Astrocyte of the cerebellum (primary cell): ENCODE measurements at regions not wholly inside any gene's neighbourhood (a gene's known extent, or its start where the extent isn't known, plus 50 kb on each side); places are given as distances from the start of the nearest gene placed in this dataset.
A peak's percentile ranks its signal among the peaks of the same experiment; 100 is the strongest.

Source experiments
- DNase-seq: peaks from one replicate; pipeline ENCODE4 v3.0.0-alpha.2; 2011; ENCODE audit warnings: low read depth
- H3K4me3 ChIP-seq: 2 replicates; pipeline ENCODE4 v1.5.1; 2011; ENCODE audit warnings: mild to moderate bottlenecking, low read depth, low read length, moderate library complexity
- in situ Hi-C: cut with HindIII; loops from 2 replicates; pipeline ENCODE4 v1.10.0; 2017; ENCODE audit warnings: low sequenced_read_pairs
- TF ChIP-seq, protein P1 (sequence below): IDR thresholded peaks from 2 replicates; pipeline ENCODE4 v1.5.1; 2012; ENCODE audit warnings: low read length, low read depth, moderate library complexity, mild to moderate bottlenecking; ENCODE audit errors: missing control alignments

DNA sequence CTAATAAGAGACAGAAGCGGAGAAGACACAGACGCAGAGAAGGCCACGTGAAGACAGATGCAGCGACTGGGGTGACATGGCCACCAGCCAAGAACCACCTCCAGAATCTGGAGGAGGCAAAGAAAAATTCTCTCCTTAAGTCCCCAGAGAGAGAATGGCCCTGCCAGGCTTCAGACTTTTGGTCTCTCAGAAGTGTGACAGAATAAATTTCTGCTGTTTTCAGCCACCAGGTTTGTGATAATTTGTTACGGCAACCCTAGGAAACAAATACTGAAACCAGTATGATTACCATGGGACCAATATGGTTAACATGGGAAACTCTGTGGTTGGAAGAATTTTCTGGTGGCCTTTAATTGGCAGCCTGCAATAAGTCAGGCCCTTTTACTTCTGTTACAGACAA lies 63.9 kb upstream of the DOCK9 start:
- DNase-seq, result no peak
- TF ChIP-seq, protein P1, sequence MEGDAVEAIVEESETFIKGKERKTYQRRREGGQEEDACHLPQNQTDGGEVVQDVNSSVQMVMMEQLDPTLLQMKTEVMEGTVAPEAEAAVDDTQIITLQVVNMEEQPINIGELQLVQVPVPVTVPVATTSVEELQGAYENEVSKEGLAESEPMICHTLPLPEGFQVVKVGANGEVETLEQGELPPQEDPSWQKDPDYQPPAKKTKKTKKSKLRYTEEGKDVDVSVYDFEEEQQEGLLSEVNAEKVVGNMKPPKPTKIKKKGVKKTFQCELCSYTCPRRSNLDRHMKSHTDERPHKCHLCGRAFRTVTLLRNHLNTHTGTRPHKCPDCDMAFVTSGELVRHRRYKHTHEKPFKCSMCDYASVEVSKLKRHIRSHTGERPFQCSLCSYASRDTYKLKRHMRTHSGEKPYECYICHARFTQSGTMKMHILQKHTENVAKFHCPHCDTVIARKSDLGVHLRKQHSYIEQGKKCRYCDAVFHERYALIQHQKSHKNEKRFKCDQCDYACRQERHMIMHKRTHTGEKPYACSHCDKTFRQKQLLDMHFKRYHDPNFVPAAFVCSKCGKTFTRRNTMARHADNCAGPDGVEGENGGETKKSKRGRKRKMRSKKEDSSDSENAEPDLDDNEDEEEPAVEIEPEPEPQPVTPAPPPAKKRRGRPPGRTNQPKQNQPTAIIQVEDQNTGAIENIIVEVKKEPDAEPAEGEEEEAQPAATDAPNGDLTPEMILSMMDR, result no peak
- H3K4me3 ChIP-seq, result no peak overlapping the region
- in situ Hi-C loops, result no loop called here

DNA sequence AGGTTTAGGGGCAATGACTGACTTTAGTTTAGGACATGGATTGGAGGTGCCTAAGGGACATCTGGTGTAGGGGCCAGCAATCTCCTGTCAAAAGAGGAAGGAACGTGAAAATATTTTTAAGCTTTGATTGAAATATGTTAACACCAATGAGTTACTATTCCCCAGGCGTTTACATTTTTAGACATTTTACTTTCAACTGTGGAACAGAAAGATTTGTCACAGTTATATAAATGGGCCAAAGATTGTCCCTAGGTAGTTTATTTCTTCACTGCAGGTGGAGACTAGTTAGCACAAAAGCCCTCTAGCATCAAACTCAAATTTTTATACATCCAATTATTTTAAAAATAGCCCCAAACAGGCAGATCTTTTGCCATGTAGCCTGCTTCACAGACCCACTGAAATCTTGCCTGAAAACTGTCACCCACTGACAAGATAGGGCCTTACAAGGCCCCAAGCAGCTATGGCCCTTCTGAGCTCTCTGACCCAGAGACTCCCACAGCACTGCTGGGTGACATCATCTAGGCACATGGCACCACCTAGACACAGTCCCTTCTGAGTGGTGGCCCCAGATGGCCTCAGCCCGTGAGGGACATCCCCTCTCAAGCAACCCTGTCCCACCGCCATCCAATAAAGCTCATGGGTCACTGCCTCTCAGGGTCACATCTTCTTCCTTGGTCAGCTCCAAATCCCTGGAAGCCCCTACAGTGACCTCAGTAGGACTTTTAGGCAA lies 64.8 kb upstream of the DOCK9 start:
- in situ Hi-C loops, result no loop called here
- no peak overlapping the region for H3K4me3 ChIP-seq
- no peak for DNase-seq
- TF ChIP-seq, protein P1, result no peak

DNA sequence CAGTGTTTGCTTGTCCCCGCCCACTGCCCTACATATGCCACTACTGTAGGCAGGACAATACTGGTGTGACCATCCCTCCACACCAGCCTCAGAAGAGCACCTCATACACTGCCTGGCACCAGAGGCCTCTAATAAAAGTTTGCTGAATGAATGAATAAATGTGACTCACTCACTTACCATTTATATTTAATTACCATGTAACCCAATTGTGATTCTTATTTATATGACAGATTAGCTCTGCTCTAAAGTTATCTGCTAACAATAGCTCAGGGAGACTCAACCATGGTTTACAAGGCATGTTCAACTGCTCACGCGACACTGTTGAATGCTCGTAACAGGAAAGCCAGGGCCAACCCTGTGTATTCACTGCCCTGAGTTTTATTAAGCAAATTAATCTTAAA lies 66.0 kb upstream of the DOCK9 start:
- in situ Hi-C loops, result no loop called here
- DNase-seq, result peak; percentile 65
- no peak overlapping the region for H3K4me3 ChIP-seq
- TF ChIP-seq, protein P1, result no peak

DNA sequence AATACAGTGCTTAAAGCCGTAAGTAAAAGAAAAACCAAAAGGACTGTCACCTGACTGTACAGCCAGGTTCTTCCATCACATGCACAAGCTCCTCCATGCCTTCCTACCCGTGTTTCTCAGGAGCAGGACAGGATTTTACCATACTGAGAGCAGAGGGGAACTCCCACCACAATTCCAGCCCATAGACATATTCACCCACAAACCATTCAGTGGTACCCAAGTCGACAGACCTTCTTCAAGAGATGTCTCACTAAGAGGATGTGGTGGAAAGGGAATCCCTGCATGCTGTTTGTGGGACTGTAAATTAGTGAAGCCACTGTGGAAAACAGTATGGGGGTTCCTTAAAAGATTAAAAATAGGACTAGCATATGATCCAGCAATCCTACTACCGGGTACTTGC lies 66.9 kb upstream of the DOCK9 start:
- H3K4me3 ChIP-seq, result no peak overlapping the region
- DNase-seq, result no peak
- in situ Hi-C loops, result no loop called here
- TF ChIP-seq, protein P1, result no peak

DNA sequence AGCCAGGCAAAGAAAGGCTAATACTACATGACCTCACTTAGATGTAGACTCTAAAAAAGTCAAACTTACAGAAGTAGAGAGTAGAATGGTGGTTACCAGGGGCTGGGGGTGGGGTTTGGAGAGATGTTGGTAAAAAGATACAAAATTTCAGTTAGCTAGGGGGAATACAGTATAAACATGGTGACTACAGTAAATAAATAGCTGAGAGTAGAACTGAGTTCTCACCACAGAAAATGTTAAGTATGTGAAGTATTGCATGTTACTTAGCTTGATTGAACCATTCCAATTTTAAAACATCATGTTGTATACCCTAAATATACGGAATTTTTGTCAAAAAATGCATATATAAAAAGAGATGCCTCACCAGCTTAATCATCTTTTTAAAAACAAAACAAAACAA lies 67.5 kb upstream of the DOCK9 start:
- DNase-seq, result no peak
- TF ChIP-seq, protein P1, result no peak

DNA sequence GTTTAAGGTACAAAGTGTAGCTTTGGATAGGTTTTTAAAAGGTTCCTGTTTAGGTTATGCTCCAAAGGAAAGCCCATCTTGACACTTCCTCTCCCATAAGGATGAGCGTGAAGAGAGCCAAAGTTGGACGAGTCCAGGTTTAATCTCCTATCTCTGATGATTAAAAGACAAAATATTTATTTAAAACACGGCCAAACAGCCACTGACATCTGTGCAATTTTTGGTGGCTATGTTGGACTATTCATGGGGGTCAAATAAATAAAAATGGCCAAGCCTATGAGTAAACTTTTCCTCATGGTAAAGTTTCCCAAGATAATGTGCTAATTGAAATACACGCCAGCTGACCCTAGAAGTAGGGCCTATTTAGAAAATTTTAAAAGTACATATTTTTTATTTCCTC lies 69.0 kb upstream of the DOCK9 start:
- no peak overlapping the region for H3K4me3 ChIP-seq
- DNase-seq, result no peak
- in situ Hi-C loops, result no loop called here
- TF ChIP-seq, protein P1, result no peak

More for the DNA sequence above, 67.5 kb upstream of the DOCK9 start:
- no peak overlapping the region for H3K4me3 ChIP-seq
- in situ Hi-C loops, result no loop called here

DNA sequence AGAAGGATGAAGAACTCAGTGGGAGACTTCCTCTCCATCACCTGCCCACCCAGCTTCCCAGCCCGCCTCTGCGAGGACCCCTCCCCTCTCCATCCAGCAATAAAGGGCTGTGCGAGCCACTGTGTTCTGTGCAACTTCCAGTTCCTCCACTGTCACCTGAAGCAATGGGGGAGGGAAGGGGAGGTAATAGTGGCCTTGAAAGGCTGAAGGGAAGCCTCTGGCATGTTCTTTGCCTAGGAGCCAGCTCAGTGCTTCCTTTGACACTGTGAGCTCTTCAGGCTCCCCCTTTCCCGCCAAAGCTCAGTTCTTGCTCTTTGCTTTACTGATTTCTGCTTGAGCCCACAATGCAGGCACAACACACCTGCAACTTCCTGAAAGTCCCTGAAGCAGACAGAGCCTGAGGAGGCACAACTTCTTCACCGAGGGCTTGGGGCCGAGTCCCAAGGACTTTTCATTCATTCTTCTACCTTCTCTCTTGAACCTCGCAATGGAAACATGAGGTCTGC lies 73.2 kb upstream of the DOCK9 start:
- TF ChIP-seq, protein P1, result no peak
- DNase-seq, result no peak
- H3K4me3 ChIP-seq, result no peak overlapping the region
- in situ Hi-C loops, result no loop called here
